ENCODE measurements at regions not wholly inside any gene's neighbourhood (a gene's known extent, or its start where the extent isn't known, plus 50 kb on each side); places are given as distances from the start of the nearest gene placed in this dataset.

GRCh38 chr15:87686841-87687522 lies 569.6 kb downstream of the NTRK3 start:
- Histone ChIP-seq H4K20me1 (ENCODE audit: insufficient read depth) (no peaks in the 10 kb centered on the region), H3K36me3 (ENCODE audit: control insufficient read depth in 1 of 2, insufficient read depth in 2 of 2, low read length in 2 of 2) (no peaks in the 10 kb centered on the region), H3K9me2 (ENCODE audit: insufficient read depth) (no peaks in the 10 kb centered on the region), H3K9me3 (ENCODE audit: control insufficient read depth in 1 of 2, insufficient read depth in 1 of 2, low read depth in 1 of 2, low read length in 2 of 2) (peaks cover 24 to 36% of the 10 kb centered on the region in 2 experiments; a peak in 2 of 4 replicates), H3K4me3 (replicated peaks in 1 of 2; ENCODE audit: low read depth in 1 of 2, low read length in 2 of 2) (no peak overlapping the region), H3K9ac (ENCODE audit: low read length) (no peak overlapping the region), H3K4me1 (ENCODE audit: control insufficient read depth in 1 of 2, insufficient read depth in 2 of 2, low read length in 2 of 2) (no peaks in the 10 kb centered on the region), H3K79me2 (ENCODE audit: insufficient read depth, low read length) (no peaks in the 10 kb centered on the region), H3K27ac (ENCODE audit: low read depth, low read length) (no peak overlapping the region), H3K4me2 (ENCODE audit: low read length) (no peak overlapping the region), H2AFZ (ENCODE audit: low read depth, low read length, poor library complexity, severe bottlenecking) (no peak overlapping the region), H3K27me3 (ENCODE audit: insufficient read depth, low read length) (no peaks in the 10 kb centered on the region)
- ATAC-seq (no peak), DNase-seq (ENCODE audit: low read depth, low spot score) (no peak)
- no TSS peak for BruUV-seq (replicated peaks)
- no peak for TF ChIP-seq ELF1 (IDR thresholded peaks at IDR 0.05; ENCODE audit: borderline replicate concordance, low read depth)
- TF ChIP-seq EGR1 (IDR thresholded peaks at IDR 0.05; ENCODE audit: low read depth), result no peak
- TF ChIP-seq FOSL1 (IDR thresholded peaks at IDR 0.05; ENCODE audit: low read depth), result no peak
- no peak for TF ChIP-seq CTCF (IDR thresholded peaks at IDR 0.05 in 2 of 3, conservative IDR thresholded peaks at IDR 0.05 in 1 of 3; ENCODE audit: borderline replicate concordance in 1 of 3, insufficient read depth in 1 of 3, low read depth in 2 of 3, low read length in 2 of 3)
- no peak for TF ChIP-seq REST (IDR thresholded peaks at IDR 0.05; ENCODE audit: low read depth)
- TF ChIP-seq RAD21 (IDR thresholded peaks at IDR 0.05; ENCODE audit: low read depth), result no peak
- no peak for TF ChIP-seq EZH2 (IDR thresholded peaks at IDR 0.05)
- TF ChIP-seq YY1 (IDR thresholded peaks at IDR 0.05; ENCODE audit: extremely low read depth, insufficient replicate concordance, low read depth, low read length), result no peak
- TF ChIP-seq CEBPB (IDR thresholded peaks at IDR 0.05; ENCODE audit: low read depth), result no peak
- no peak for TF ChIP-seq TCF7L2 (IDR thresholded peaks at IDR 0.05; ENCODE audit: borderline replicate concordance, extremely low read depth, insufficient read depth, insufficient read length)
- TF ChIP-seq ZBTB33 (IDR thresholded peaks at IDR 0.05; ENCODE audit: extremely low read depth, insufficient replicate concordance, low read length), result no peak
- TF ChIP-seq ATF3 (IDR thresholded peaks at IDR 0.05), result no peak
- no peak for TF ChIP-seq SRF (IDR thresholded peaks at IDR 0.05; ENCODE audit: low read depth)
- TF ChIP-seq SP1 (IDR thresholded peaks at IDR 0.05; ENCODE audit: low read depth), result no peak
- no peak for TF ChIP-seq JUND (IDR thresholded peaks at IDR 0.05)
- TF ChIP-seq MAX (IDR thresholded peaks at IDR 0.05), result no peak
- no peak for TF ChIP-seq ZNF274 (IDR thresholded peaks at IDR 0.05; ENCODE audit: low read depth, low read length)
- no peak for TF ChIP-seq ZFX (IDR thresholded peaks at IDR 0.05)
- no peak for TF ChIP-seq EZH2phosphoT487 (IDR thresholded peaks at IDR 0.05; ENCODE audit: borderline replicate concordance)
- TF ChIP-seq SIN3A (IDR thresholded peaks at IDR 0.05; ENCODE audit: low read depth), result no peak
- ChIA-PET CTCF (no interaction called here), RAD21 (ENCODE audit: low non-redundant PET in 1 of 2, low total read pairs in 2 of 2, uncharacterized antibody in 2 of 2, unreplicated experiment in 2 of 2) (no interaction called here), POLR2A (no interaction called here)
- intact Hi-C loops (cut with micrococcal nuclease), result no loop called here
